NCI-H2227 (cell line): ENCODE measurements at regions not wholly inside any gene's neighbourhood (a gene's known extent, or its start where the extent isn't known, plus 50 kb on each side); places are given as distances from the start of the nearest gene placed in this dataset.
"Not testable (repeated sequence)": the region's sequence is repeated elsewhere in the genome, so short reads cannot be mapped to it uniquely, and the experiment has no call there.

Experiments
- DNase-seq: peaks from one replicate; lab custom pipeline; 2025; ENCODE audit not compliant: unreplicated experiment; lab: John Stamatoyannopoulos, UW

DNA sequence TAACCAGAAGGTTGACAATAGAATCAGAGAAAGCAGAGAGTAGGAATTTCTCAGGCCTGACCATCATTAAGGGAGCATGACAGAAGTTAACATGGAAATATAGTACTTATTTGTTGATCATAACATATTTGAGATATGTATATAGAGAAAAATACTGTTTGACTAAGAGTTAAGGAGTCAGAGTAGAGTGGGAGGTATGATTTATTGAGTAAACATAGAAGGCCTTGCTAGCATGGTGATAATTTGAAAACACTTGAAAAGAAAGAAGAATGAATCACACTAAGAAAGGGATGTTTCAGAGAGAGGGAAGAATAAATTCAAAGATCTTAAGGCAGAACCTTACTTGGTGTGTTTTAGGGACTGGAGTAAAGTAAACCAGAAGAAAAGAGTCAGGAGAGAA is 437.2 kb upstream of the TECRL start:
- DNase-seq = no peak

- DNase-seq = no peak
Observed at GRCh38 chr4:64829749-64830148, 420.5 kb upstream of the TECRL start.

- no peak for DNase-seq
Observed at GRCh38 chr4:64824591-64824990, 415.3 kb upstream of the TECRL start.

DNA sequence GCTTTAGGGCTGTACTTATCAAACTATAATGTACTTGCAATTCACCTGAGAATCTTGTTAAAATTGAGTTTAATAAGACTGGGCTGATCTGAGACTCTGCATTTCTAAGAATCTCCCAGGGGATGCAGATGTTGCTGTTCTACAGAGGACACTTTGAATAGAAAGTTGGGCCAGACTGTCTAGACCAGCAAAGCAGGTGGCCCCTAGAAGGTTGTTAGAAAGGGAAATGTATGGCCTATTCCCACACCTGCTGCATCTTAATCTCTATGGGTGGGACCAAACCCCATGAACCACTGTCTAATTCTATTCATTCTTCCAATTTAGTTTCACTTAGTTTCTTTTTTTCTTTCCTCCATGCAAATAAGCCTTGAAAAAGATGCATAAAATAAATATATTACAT is 413.2 kb upstream of the TECRL start:
- no peak for DNase-seq

- no peak for DNase-seq
Observed at GRCh38 chr4:64821219-64821976, 412.1 kb upstream of the TECRL start.

DNA sequence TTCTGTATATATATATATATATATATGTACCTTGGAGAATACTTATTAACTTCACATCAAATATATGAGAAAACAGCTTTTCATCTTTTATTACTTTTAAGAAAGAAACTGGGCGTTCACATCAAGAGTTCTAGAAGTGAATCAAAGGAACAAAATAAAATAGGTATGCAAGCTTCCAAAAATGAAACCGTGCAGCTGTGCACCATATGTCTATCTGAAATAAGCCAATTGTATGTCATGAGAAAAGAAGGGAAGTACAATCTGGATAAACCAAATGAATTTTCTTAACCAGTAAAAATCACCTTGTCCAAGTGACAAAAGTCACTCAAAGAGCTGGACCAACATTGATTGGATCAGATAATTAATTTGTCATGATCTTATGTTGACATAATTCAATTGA is 405.4 kb upstream of the TECRL start:
- DNase-seq = no peak

DNA sequence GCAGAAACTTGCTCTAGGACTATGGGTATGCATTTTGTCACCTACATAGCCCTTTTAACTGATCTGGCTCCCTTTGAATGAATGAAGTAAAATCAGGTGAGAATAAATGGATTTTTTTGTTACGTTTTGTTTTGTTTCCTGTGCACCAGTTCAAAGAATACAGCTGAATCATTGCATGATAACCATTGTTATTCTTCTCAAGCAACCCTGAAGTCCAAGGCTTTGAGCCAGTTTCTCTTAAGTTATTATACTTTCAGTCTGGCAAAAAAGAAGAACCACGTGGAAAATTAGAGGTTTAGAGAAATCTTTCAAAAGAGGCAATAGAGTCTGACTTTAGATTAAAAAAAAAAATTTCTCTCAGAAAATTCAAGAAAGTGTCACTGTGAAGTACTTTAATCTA is 398.6 kb upstream of the TECRL start:
- DNase-seq = no peak

GRCh38 chr4:64799751-64800150 is 390.5 kb upstream of the TECRL start:
- DNase-seq = no peak

DNA sequence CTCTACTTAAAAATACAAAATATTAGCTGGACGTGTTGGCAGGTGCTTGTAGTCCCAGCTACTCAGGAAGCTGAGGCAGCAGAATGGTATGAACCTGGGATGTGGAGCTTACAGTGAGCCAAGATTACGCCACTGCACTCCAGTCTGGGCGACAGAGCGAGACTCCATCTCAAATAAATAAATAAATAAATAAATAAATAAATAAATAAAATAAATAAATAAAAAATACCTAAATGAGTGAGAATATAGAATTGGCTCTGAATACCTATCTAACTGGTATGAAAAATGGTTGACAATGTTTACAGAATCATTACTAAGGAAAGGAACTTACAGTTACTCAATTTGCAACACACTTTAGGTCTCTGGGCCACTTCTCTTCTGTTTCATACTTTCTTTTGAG is 389.6 kb upstream of the TECRL start:
- DNase-seq = not testable (repeated sequence)

- DNase-seq = no peak
Observed at GRCh38 chr4:64796581-64796980, 387.3 kb upstream of the TECRL start.

- DNase-seq = no peak
Observed at GRCh38 chr4:64784125-64784524, 374.9 kb upstream of the TECRL start.

- peak; percentile 0 for DNase-seq
Observed at GRCh38 chr4:64781737-64782326, 372.6 kb upstream of the TECRL start.

DNA sequence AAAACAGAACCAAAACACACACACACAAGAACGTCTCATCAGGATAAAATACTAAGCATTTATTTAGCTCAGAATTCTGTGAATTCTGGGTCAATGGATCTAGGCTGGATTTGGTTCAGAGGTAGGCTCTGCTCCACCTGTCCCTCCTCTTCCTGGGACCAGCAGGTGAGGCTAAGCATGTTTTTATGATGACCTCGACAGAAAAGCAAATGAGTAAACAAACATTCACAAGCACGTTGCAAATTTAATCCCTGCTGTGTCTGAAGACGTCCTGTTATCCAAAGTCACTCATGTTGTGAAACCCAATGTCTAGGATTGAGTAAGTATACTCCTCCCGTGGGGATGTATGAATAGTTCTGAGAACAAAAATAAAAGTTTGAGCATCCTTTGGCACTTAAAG is 371.4 kb upstream of the TECRL start:
- no peak for DNase-seq

DNA sequence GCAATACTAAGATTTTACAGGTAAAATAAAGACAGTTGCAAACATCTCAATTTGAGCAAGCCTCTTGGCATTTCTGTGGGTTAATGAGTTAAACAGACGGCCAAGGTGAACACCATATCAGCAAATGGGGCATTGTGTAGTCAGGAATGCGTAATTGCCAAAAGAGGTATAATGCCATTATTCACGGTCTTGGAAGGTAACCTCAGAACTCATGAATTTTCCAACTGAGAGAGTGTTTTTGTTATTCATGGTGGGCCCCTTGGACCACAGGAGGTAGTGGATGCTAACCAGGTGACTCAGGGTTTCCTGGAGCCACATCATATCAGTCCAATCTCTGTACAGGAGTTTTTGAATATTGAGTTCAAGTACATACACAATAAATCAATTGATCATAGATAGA is 368.0 kb upstream of the TECRL start:
- no peak for DNase-seq

GRCh38 chr4:64776820-64777219 is 367.6 kb upstream of the TECRL start:
- no peak for DNase-seq

GRCh38 chr4:64774626-64775025 is 365.4 kb upstream of the TECRL start:
- DNase-seq = no peak

DNA sequence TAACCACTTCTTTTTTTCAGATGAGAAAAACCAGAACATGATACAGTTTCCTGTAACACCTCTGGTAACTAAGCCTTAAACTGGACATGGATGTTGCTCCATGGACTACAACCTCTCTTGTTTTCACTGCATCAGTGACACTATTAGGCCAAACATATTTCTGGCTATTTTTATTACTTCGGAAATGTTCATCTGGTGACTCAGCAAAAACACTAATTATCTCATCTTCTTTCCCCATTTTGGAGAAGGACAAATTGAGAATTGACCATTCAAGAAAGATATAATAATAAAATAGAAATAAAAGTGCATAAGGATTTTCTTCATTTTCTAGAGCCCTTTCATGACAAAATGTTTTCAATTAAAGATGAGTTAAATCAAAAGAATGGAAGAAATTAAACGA is 361.9 kb upstream of the TECRL start:
- no peak for DNase-seq

GRCh38 chr4:64767547-64767946 is 358.3 kb upstream of the TECRL start:
- no peak for DNase-seq

- no peak for DNase-seq
Observed at GRCh38 chr4:64766565-64766964, 357.3 kb upstream of the TECRL start.

- DNase-seq = no peak
Observed at GRCh38 chr4:64756016-64756415, 346.8 kb upstream of the TECRL start.

- no peak for DNase-seq
Observed at GRCh38 chr4:64747919-64748715, 338.9 kb upstream of the TECRL start.

DNA sequence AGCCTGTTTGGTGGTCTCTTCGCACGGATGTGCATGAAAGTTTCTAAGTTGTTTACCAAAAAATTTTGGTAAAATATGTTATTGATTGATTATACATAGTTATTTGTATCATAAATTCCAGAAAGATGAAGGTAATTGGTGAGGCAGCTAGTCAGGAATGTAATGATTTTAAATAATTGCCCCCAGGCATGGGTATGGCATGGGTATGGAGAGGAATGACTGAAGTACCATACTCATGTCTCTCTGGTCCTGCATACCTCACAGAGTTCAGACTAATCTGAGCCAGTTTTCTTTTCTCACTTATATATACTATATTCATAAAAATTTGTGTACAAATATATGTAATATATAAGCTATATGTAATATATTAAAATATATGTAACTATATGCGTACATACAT is 329.0 kb upstream of the TECRL start:
- DNase-seq = no peak
